Keratinocyte (primary cell): ENCODE measurements at regions not wholly inside any gene's neighbourhood (a gene's known extent, or its start where the extent isn't known, plus 50 kb on each side); places are given as distances from the start of the nearest gene placed in this dataset.

Experiments
- DNase-seq: peaks from one replicate; pipeline ENCODE4 v3.0.0-alpha.2; 2011; ENCODE audit warnings: low read depth, missing footprints, low spot score
- FAIRE-seq: peaks from 2 replicates; lab custom pipeline; 2011; peaks lifted over from hg19 to GRCh38; lab: Jason Lieb, UNC
- H2AFZ ChIP-seq: 2 replicates; pipeline ENCODE4 v1.6.0; 2012; ENCODE audit warnings: low read length, control low read depth, inconsistent platforms; ENCODE audit not compliant: control insufficient read depth
- H3K27ac ChIP-seq: 2 replicates; pipeline ENCODE4 v1.5.1; 2011; ENCODE audit warnings: low read length; ENCODE audit not compliant: control insufficient read depth, insufficient read depth
- H3K27me3 ChIP-seq: 3 replicates; pipeline ENCODE4 v1.6.0; 2011; ENCODE audit warnings: low read length; ENCODE audit not compliant: control insufficient read depth, insufficient read depth; ENCODE audit errors: extremely low read depth
- H3K36me3 ChIP-seq, 2 experiments: 2 replicates in 1 of 2; 3 replicates in 1 of 2; pipeline ENCODE4 v1.5.1; 2011; ENCODE audit warnings: low read length in 2 of 2, mild to moderate bottlenecking in 1 of 2; ENCODE audit not compliant: control insufficient read depth in 2 of 2, insufficient read depth in 2 of 2; ENCODE audit errors: extremely low read depth in 1 of 2
- H3K4me1 ChIP-seq: 3 replicates; pipeline ENCODE4 v1.5.1; 2011; ENCODE audit warnings: low read length; ENCODE audit not compliant: control insufficient read depth, insufficient read depth; ENCODE audit errors: extremely low read depth
- H3K4me2 ChIP-seq: 3 replicates; pipeline ENCODE4 v1.6.0; 2011; ENCODE audit warnings: low read depth, low read length; ENCODE audit not compliant: control insufficient read depth, insufficient read depth; ENCODE audit errors: extremely low read depth
- H3K4me3 ChIP-seq, 3 experiments: fragments of 200-600 bp in 1 of 3; sonication (generic) in 1 of 3; 2 replicates in 2 of 3; 3 replicates in 1 of 3; pipeline ENCODE4 v1.5.1; 2011 to 2016; ENCODE audit warnings: low read length in 3 of 3, mild to moderate bottlenecking in 3 of 3, control low read depth in 2 of 3, inconsistent platforms in 1 of 3, low read depth in 1 of 3, mixed read lengths in 1 of 3, mixed run types in 1 of 3, moderate library complexity in 1 of 3; ENCODE audit not compliant: control insufficient read depth in 2 of 3, insufficient read depth in 2 of 3; ENCODE audit errors: extremely low read depth in 1 of 3
- H3K79me2 ChIP-seq: 2 replicates; pipeline ENCODE4 v1.6.0; 2012; ENCODE audit warnings: low read length; ENCODE audit not compliant: control insufficient read depth, insufficient read depth
- H3K9ac ChIP-seq: 3 replicates; pipeline ENCODE4 v1.6.0; 2011; ENCODE audit warnings: low read length; ENCODE audit not compliant: control insufficient read depth, insufficient read depth; ENCODE audit errors: extremely low read depth
- H3K9me1 ChIP-seq: 3 replicates; pipeline ENCODE4 v1.6.0; 2011; ENCODE audit warnings: low read length; ENCODE audit not compliant: control insufficient read depth, insufficient read depth; ENCODE audit errors: extremely low read depth
- H3K9me3 ChIP-seq: 2 replicates; pipeline ENCODE4 v1.5.1; 2012; ENCODE audit warnings: low read depth, low read length; ENCODE audit not compliant: control insufficient read depth
- H4K20me1 ChIP-seq: 3 replicates; pipeline ENCODE4 v1.6.0; 2011; ENCODE audit warnings: low read length; ENCODE audit not compliant: control insufficient read depth, insufficient read depth; ENCODE audit errors: extremely low read depth
- EZH2 ChIP-seq: IDR thresholded peaks from one replicate; pipeline ENCODE4 v1.6.1; 2012; ENCODE audit warnings: inconsistent platforms, mild to moderate bottlenecking, low read length, moderate library complexity
- dilution Hi-C: fragments of 300-500 bp; cut with MboI; formaldehyde crosslinking; loops from one replicate; pipeline ENCODE4 v1.7.0; 2020; ENCODE audit warnings: low sequenced_read_pairs; ENCODE audit not compliant: extremely low pct_ligation_motif_present
- TF ChIP-seq, protein P1 (sequence below), 3 experiments: IDR thresholded peaks in 1 of 3; conservative IDR thresholded peaks in 1 of 3; optimal IDR thresholded peaks in 1 of 3; 2 replicates in 2 of 3; 3 replicates in 1 of 3; pipeline versions ENCODE3 to v1.5.1; 2011; ENCODE audit warnings: low read length in 3 of 3, mild to moderate bottlenecking in 3 of 3, moderate library complexity in 2 of 3, control low read depth in 1 of 3, inconsistent platforms in 1 of 3; ENCODE audit not compliant: insufficient read depth in 2 of 3; ENCODE audit errors: extremely low read depth in 1 of 3

DNA sequence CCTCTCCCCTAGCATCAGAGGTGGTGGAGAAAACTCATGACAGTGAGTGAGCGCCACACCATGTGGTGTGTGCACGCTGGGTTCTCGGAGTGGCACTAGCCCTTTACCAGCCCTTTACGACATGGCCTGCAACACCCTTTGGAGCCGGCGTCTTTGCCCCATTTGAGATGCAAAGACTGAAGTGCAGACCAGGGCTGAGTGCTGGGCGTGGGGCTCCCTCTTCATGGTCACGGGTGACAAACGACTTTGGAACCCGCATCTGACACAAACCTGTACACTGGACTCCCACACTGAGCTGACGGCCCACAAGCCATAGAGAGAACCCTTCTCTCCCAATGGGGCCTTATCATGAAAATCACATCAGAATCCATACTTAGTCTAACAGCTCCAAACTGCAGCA is 76.8 kb upstream of the ALDH1L1 start:
- no peak overlapping the region for H3K4me3 ChIP-seq
- no peak overlapping the region for H3K4me2 ChIP-seq

DNA sequence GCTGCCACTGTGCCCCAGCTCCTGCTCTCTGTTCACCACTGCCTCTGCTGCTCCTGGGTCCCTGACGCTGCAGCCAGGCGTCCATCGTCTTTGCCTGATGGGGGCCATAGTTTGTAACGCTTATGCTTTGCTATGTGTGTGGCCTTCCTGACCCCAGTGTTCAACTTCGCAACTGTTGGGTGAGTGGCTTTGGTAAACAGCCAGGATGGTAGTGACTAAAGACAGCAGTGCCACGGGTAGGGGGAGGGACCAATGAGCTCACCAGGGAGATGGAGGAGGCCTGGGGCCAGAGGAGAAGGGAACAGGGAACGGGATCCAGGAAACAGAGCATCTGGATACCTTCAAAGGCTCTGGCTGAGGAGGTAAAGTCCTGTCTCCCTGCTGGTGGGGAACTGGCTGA is 75.9 kb upstream of the ALDH1L1 start:
- Histone ChIP-seq H3K9me1 (no peaks in the 10 kb centered on the region), H3K9me3 (no peaks in the 10 kb centered on the region), H3K4me3 (no peak overlapping the region), H3K36me3 (no peaks in the 10 kb centered on the region), H3K9ac (no peak overlapping the region), H3K27ac (no peak overlapping the region), H3K27me3 (no peaks in the 10 kb centered on the region), H3K4me1 (no peaks in the 10 kb centered on the region), H2AFZ (no peak overlapping the region), H3K4me2 (no peak overlapping the region), H4K20me1 (no peaks in the 10 kb centered on the region), H3K79me2 (no peaks in the 10 kb centered on the region)
- FAIRE-seq (no peak), DNase-seq (no peak)
- dilution Hi-C loops: no loop called here
- TF ChIP-seq, protein P1, sequence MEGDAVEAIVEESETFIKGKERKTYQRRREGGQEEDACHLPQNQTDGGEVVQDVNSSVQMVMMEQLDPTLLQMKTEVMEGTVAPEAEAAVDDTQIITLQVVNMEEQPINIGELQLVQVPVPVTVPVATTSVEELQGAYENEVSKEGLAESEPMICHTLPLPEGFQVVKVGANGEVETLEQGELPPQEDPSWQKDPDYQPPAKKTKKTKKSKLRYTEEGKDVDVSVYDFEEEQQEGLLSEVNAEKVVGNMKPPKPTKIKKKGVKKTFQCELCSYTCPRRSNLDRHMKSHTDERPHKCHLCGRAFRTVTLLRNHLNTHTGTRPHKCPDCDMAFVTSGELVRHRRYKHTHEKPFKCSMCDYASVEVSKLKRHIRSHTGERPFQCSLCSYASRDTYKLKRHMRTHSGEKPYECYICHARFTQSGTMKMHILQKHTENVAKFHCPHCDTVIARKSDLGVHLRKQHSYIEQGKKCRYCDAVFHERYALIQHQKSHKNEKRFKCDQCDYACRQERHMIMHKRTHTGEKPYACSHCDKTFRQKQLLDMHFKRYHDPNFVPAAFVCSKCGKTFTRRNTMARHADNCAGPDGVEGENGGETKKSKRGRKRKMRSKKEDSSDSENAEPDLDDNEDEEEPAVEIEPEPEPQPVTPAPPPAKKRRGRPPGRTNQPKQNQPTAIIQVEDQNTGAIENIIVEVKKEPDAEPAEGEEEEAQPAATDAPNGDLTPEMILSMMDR (optimal IDR thresholded peaks at IDR 0.05 in 1 of 3, IDR thresholded peaks at IDR 0.05 in 1 of 3, conservative IDR thresholded peaks at IDR 0.05 in 1 of 3; ENCODE audit: extremely low read depth in 1 of 3, insufficient read depth in 2 of 3, low read length in 3 of 3): no peak
- no peak for TF ChIP-seq EZH2

More for the DNA sequence above, 76.8 kb upstream of the ALDH1L1 start:
- Histone ChIP-seq H3K9me1 (no peaks in the 10 kb centered on the region), H3K79me2 (no peaks in the 10 kb centered on the region), H3K36me3 (no peaks in the 10 kb centered on the region), H3K27ac (no peak overlapping the region), H4K20me1 (no peaks in the 10 kb centered on the region), H3K9me3 (no peaks in the 10 kb centered on the region), H3K4me1 (no peaks in the 10 kb centered on the region), H3K9ac (no peak overlapping the region), H3K27me3 (no peaks in the 10 kb centered on the region), H2AFZ (no peak overlapping the region)
- no peak for DNase-seq
- no peak for FAIRE-seq
- TF ChIP-seq, protein P1 (optimal IDR thresholded peaks at IDR 0.05 in 1 of 3, IDR thresholded peaks at IDR 0.05 in 1 of 3, conservative IDR thresholded peaks at IDR 0.05 in 1 of 3; ENCODE audit: extremely low read depth in 1 of 3, insufficient read depth in 2 of 3, low read length in 3 of 3): no peak
- TF ChIP-seq EZH2: no peak
- dilution Hi-C loops: no loop called here
